Right kidney (tissue), 1 donor: ENCODE measurements at regions not wholly inside any gene's neighbourhood (a gene's known extent, or its start where the extent isn't known, plus 50 kb on each side); places are given as distances from the start of the nearest gene placed in this dataset.
"Not testable (repeated sequence)": the region's sequence is repeated elsewhere in the genome, so short reads cannot be mapped to it uniquely, and the experiment has no call there.

ENCODE experiments used
- DNase-seq: peaks from one replicate; pipeline ENCODE4 v3.0.0-alpha.2; 2016

- DNase-seq, result no peak
These were observed 639.4 kb upstream of the MIR17HG start for GRCh38 chr13:90708128-90708527.

- no peak for DNase-seq
These were observed 638.2 kb upstream of the MIR17HG start for GRCh38 chr13:90709319-90709718.

GRCh38 chr13:90710164-90710759 is 637.2 kb upstream of the MIR17HG start:
- DNase-seq, result no peak

GRCh38 chr13:90713441-90714133 is 633.9 kb upstream of the MIR17HG start:
- no peak for DNase-seq

GRCh38 chr13:90715485-90715884 is 632.0 kb upstream of the MIR17HG start:
- no peak for DNase-seq

- DNase-seq, result peak; percentile 39
These were observed 630.0 kb upstream of the MIR17HG start for GRCh38 chr13:90717451-90717936.

GRCh38 chr13:90719461-90719860 is 628.0 kb upstream of the MIR17HG start:
- DNase-seq, result no peak

GRCh38 chr13:90721937-90722336 is 625.5 kb upstream of the MIR17HG start:
- DNase-seq, result no peak

- DNase-seq, result no peak
These were observed 624.1 kb upstream of the MIR17HG start for GRCh38 chr13:90723381-90723780.

GRCh38 chr13:90726375-90726774 is 621.1 kb upstream of the MIR17HG start:
- DNase-seq, result no peak

- no peak for DNase-seq
These were observed 615.4 kb upstream of the MIR17HG start for GRCh38 chr13:90732049-90732448.

GRCh38 chr13:90734497-90734896 is 613.0 kb upstream of the MIR17HG start:
- DNase-seq, result not testable (repeated sequence)

GRCh38 chr13:90738881-90739280 is 608.6 kb upstream of the MIR17HG start:
- no peak for DNase-seq

GRCh38 chr13:90740099-90740498 is 607.4 kb upstream of the MIR17HG start:
- no peak for DNase-seq

GRCh38 chr13:90742381-90742780 is 605.1 kb upstream of the MIR17HG start:
- no peak for DNase-seq

- DNase-seq, result no peak
These were observed 601.3 kb upstream of the MIR17HG start for GRCh38 chr13:90746230-90746629.

- no peak for DNase-seq
These were observed 597.5 kb upstream of the MIR17HG start for GRCh38 chr13:90750021-90750420.

GRCh38 chr13:90751026-90751425 is 596.5 kb upstream of the MIR17HG start:
- DNase-seq, result no peak

- no peak for DNase-seq
These were observed 595.4 kb upstream of the MIR17HG start for GRCh38 chr13:90752070-90752469.

GRCh38 chr13:90757127-90757680 is 590.3 kb upstream of the MIR17HG start:
- DNase-seq, result no peak

- DNase-seq, result no peak
These were observed 586.8 kb upstream of the MIR17HG start for GRCh38 chr13:90760639-90761038.

- no peak for DNase-seq
These were observed 583.9 kb upstream of the MIR17HG start for GRCh38 chr13:90763476-90764150.

- no peak for DNase-seq
These were observed 581.0 kb upstream of the MIR17HG start for GRCh38 chr13:90766386-90766902.
